ENCODE measurements at regions not wholly inside any gene's neighbourhood (a gene's known extent, or its start where the extent isn't known, plus 50 kb on each side); places are given as distances from the start of the nearest gene placed in this dataset.
"Not testable (repeated sequence)": the region's sequence is repeated elsewhere in the genome, so short reads cannot be mapped to it uniquely, and the experiment has no call there.

DNA sequence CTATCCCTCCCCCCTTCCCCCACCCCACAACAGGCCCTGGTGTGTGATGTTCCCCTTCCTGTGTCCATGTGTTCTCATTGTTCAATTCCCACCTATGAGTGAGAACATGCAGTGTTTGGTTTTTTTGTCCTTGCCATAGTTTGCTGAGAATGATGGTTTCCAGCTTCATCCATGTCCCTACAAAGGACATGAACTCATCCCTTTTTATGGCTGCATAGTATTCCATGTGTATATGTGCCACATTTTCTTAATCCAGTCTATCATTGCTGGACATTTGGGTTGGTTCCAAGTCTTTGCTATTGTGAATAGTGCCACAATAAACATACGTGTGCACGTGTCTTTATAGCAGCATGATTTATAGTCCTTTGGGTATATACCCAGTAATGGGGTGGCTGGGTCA lies 52.3 kb upstream of the MAN1A2 start:
- H3K4me1 ChIP-seq, result peaks cover 18% of the 10 kb centered on the region
- H3K27ac ChIP-seq; H3K9me3 ChIP-seq (replicated peaks); H3K27me3 ChIP-seq; DNase-seq; H3K4me3 ChIP-seq; H3K36me3 ChIP-seq: not testable (repeated sequence)

DNA sequence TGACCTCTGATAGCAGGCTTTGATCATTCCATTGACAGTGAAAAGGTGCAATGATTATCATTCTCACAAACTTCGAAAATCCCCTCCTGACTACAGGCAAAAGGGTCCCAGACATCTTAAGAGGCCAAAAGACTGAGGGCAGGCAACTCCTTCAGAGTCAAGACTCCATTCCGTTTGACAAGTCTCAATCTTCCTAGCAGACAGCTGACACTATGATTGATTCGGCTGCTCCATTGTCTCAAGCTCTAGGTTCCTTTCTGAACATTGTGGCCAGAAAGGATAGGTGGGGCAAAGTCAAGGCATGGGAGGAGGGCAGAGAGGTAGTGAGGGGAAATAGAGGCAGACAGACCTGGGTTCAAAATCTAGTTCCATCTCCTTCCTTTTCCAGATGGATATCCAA lies 53.7 kb upstream of the MAN1A2 start:
- DNase-seq, result no peak
- peaks cover 10% of the 10 kb centered on the region for H3K4me1 ChIP-seq
- H3K27ac ChIP-seq, result no peak overlapping the region
- 0 out of 2 replicates have a peak, but pooled peaks cover 7% of the 10 kb centered on the region for H3K9me3 ChIP-seq (replicated peaks)
- H3K4me3 ChIP-seq, result no peak overlapping the region
- H3K36me3 ChIP-seq, result no peaks in the 10 kb centered on the region
- no peaks in the 10 kb centered on the region for H3K27me3 ChIP-seq

DNA sequence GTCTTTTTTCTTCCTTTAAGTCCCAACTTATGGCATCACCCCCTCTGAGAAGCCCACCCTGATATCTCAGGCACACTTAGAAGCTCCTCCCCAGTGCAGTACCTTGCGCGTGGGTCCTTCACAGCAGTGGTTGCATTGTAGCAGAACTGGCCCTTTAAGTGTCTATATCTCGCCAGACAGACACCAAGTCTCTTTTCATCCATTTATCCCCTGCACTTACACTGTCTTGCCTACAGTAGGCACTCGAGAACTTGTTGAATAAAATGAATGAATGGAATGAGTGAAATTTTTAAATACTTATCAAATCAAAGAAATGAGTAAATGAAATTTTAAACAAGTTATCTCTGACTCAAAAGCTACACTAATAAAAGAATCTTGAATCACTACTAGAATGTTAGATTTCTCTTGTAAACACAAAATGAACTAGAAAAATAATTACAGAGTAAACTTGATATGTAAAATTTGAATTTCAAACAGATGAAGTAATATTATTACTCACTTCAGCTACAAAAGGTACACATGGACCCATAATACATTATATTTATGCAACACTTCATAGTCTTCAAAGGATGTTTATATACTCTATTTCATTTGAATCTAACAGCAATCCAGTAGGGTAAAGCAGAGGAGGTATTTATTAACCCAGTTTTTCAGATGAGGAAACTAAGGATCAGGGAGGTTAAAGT lies 54.7 kb upstream of the MAN1A2 start:
- DNase-seq, result no peak
- Histone ChIP-seq H3K27me3 (no peaks in the 10 kb centered on the region), H3K27ac (no peak overlapping the region), H3K4me3 (no peak overlapping the region), H3K4me1 (peaks cover 5% of the 10 kb centered on the region; the same call in 1 of the 2 replicates), H3K36me3 (no peaks in the 10 kb centered on the region), H3K9me3 (replicated peaks) (0 out of 2 replicates have a peak, but pooled peaks cover 7% of the 10 kb centered on the region)

DNA sequence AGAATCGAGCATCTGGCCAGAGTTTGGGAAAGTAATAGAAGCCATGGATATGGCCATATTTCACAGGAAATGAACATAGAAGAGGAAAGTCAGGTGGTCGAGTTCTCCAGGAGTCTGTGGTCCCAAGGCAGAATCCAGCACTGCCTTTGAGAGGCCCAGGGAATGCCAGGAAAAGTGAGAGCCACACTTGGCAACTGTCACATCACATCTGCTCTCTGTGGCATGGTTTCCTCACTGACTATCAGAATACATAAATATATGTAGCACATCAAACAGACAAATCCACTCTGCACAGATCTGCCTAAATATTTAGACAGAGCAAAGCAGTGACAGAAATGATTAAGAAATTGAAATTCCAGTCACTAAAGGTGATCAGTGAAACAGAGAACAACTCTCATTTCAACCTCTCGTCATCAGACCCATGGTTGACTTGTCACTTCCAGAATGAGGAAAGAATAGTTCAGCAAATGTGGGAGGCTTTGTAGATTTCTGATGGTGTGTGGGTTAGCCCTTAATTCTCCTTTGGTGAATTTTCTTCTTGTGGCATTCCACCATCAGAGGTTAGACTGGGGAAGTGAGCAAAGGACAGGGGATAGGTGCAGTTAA lies 58.8 kb upstream of the MAN1A2 start:
- Histone ChIP-seq H3K27ac (no peak overlapping the region), H3K4me1 (peaks cover 8% of the 10 kb centered on the region), H3K4me3 (no peak overlapping the region), H3K9me3 (replicated peaks) (0 out of 2 replicates have a peak, but pooled peaks cover 11% of the 10 kb centered on the region), H3K36me3 (no peaks in the 10 kb centered on the region), H3K27me3 (no peaks in the 10 kb centered on the region)
- DNase-seq, result no peak

DNA sequence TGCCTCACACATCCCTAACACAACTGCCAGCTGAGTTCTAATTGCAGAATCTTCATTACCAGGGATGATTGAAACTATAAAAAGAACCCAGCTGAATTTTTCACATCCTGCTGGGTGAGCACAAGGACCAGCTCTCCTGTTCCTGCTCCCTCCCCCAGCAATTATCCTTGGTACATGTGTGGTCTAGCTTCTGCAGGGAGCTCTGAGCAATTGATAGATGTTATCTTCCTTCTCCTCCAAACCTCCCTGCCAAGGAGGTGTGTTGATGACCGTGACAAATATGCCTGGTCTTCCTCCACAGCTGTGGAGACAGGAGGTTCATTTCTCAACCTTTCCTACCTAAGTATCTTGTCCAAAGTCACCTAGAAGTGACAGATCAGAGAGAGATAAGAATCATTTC lies 65.3 kb upstream of the MAN1A2 start:
- no peaks in the 10 kb centered on the region for H3K27me3 ChIP-seq
- 0 out of 2 replicates have a peak, but pooled peaks cover 4% of the 10 kb centered on the region for H3K9me3 ChIP-seq (replicated peaks)
- H3K4me1 ChIP-seq, result peaks cover 28% of the 10 kb centered on the region
- H3K36me3 ChIP-seq, result no peaks in the 10 kb centered on the region
- no peak overlapping the region for H3K4me3 ChIP-seq
- DNase-seq, result peak; percentile 86 to 94
- H3K27ac ChIP-seq, result peak overlapping the region; percentile 79

DNA sequence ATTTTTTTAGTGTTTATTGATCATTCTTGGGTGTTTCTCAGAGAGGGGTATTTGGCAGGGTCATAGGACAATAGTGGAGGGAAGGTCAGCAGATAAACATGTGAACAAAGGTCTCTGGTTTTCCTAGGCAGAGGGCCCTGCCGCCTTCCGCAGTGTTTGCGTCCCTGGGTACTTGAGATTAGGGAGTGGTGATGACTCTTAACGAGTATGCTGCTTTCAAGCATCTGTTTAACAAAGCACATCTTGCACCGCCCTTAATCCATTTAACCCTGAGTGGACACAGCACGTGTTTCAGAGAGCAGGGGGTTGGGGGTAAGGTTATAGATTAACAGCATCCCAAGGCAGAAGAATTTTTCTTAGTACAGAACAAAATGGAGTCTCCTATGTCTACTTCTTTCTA lies 67.1 kb upstream of the MAN1A2 start:
- not testable (repeated sequence) for DNase-seq; H3K27me3 ChIP-seq; H3K27ac ChIP-seq; H3K9me3 ChIP-seq (replicated peaks); H3K36me3 ChIP-seq; H3K4me3 ChIP-seq
- H3K4me1 ChIP-seq, result peaks cover 28% of the 10 kb centered on the region

DNA sequence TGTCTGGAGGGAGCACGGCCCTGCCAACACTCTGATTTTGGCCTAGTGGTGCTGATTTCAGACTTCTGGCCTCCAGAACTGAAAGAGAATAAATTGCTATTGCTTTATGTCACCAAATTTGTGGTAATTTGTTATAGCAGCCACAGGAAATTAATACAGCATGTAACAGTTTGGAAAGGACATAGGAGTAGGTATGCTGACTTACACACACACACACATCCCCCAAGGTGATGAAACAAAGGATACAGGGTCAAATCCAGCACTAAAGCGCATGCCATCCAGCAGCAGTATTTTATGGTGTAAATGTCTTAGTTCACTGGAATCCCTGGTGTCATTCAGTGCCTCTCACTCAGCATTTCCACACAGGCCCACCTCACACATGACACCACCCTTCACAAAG lies 72.2 kb upstream of the MAN1A2 start:
- Histone ChIP-seq H3K9me3 (replicated peaks) (no peaks in the 10 kb centered on the region), H3K27ac (no peak overlapping the region), H3K4me3 (no peak overlapping the region), H3K4me1 (no peaks in the 10 kb centered on the region), H3K27me3 (no peaks in the 10 kb centered on the region), H3K36me3 (no peaks in the 10 kb centered on the region)
- DNase-seq, result no peak

DNA sequence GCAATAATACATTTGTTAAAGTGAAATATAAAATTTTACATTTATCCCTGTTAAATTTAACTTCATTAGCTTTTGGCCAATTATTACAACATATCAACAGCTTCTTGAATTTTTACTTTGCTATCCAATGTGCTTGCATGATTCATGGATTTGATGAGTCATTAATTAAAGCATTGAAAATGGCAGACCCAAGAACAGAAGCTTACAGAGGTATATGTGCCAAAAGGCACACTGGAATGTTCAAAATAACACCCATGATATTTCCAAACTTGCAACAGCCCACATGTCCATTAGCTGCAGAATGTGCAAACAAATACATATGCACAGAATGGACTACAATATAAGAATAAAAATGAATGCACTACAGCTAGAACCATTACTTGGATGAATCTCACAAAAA lies 76.4 kb upstream of the MAN1A2 start:
- H3K4me1 ChIP-seq, result no peaks in the 10 kb centered on the region
- H3K4me3 ChIP-seq, result no peak overlapping the region
- no peak overlapping the region for H3K27ac ChIP-seq
- H3K36me3 ChIP-seq, result no peaks in the 10 kb centered on the region
- DNase-seq, result no peak
- H3K9me3 ChIP-seq (replicated peaks), result no peaks in the 10 kb centered on the region
- no peaks in the 10 kb centered on the region for H3K27me3 ChIP-seq

DNA sequence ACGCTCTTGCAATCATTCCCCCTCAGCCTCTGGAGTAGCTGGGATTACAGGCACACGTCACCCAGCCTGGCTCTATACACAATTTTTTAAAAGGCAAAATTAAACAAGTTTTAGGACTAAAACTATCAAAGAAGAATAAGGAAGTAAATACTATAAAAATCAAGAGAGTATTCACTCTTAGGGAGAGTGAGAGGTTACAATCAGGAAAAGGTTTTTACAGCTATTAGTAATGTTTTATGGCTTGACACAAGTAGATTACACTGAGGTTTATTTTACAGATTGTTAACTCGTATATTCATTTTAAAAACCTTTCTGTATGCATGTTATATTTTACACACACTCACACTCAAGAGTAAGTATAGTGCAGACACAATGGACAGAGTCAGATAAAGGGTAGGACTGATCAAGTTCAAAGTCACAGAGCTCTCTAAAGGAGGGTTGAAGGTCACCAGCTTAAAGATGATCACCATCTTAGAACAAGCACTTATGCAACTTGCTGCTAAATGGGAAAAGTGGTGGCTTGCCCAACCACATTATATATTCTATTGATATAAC lies 77.9 kb upstream of the MAN1A2 start:
- no peaks in the 10 kb centered on the region for H3K9me3 ChIP-seq (replicated peaks)
- no peak overlapping the region for H3K4me3 ChIP-seq

DNA sequence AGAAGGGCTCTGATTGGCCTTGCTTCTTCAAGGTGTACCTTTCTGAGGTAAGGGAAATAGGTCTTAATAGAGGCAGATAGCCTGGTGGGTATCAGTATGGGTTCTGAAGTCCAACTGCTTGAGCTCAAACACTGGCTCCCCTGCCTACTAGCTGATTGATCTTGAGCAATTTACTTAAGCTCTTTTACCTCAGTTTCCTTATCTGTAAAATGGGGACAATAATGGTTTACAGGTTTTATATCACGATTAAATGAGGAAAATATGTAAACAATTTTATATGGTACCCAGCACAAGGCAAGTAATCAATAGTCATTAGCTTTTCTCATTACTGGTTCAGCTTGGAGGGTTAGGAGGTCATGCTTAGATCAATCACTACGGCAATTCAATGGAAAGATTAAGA lies 75.8 kb upstream of the VTCN1 start:
- no peaks in the 10 kb centered on the region for H3K27me3 ChIP-seq
- H3K4me3 ChIP-seq, result no peak overlapping the region
- H3K27ac ChIP-seq, result no peak overlapping the region
- DNase-seq, result no peak
- H3K9me3 ChIP-seq (replicated peaks), result no peaks in the 10 kb centered on the region
- no peaks in the 10 kb centered on the region for H3K36me3 ChIP-seq
- 0 out of 2 replicates have a peak, but pooled peaks cover 2% of the 10 kb centered on the region for H3K4me1 ChIP-seq

More for the DNA sequence above, 77.9 kb upstream of the MAN1A2 start:
- Histone ChIP-seq H3K27ac (no peak overlapping the region), H3K4me1 (0 out of 2 replicates have a peak, but pooled peaks cover 1% of the 10 kb centered on the region), H3K36me3 (no peaks in the 10 kb centered on the region), H3K27me3 (no peaks in the 10 kb centered on the region)
- no peak for DNase-seq

DNA sequence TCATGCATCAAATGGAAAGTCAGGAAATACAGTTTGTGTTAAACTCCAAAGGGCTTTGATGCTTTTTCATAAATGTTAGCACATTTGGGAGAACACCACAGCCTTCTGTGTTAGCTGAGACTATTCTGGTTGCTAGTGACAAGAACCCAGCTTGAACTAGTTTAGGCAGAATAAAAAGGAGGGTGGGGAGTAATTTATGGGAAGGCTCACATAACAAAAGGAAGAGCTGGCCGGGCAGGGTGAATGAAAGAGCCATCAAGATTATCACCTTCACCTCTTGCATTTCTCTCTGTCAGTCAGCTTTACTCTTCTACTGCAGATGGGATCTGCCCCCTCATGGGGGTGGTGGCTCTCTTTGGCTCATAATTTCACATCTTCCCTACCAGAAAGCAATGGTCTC lies 75.4 kb upstream of the VTCN1 start:
- H3K36me3 ChIP-seq, result no peaks in the 10 kb centered on the region
- DNase-seq, result no peak

DNA sequence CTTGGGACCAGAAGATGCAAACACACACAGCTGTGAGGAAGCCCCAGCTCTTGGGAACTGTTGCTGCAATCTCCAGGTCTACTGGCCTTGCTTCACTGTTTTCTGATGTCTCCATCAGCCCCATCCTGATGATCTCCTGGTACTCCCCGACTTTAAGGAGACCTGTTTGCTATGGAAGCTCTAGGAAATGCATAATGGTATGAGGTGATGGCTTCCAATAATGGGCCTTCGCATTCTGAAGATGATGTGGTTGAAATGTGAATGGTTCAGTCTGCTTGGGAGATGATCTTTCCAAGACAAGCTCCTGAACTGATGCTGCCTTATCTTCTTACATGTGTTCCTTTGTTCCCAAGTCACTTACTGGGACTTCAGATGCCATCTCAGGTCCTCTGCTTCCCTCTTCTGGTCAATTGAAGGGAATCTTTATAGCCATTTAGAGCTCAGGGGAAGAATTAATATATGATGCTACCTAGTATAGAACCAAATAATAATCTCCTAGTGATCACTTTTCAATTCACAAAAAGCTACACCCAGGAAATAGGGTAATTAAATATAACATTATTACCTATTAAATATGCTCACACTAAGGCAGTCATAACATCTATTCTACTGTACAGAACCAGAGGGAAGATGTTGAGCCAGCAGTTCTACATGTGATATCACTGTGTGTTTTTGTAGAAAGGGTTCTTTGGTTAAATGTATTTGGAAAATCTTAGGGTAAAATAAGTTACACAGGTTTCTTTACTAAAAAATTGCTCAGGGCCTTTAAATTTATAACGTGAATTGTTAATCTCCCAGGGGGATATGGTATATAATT lies 73.9 kb upstream of the VTCN1 start:
- no peak overlapping the region for H3K27ac ChIP-seq
- H3K4me3 ChIP-seq, result no peak overlapping the region
- H3K36me3 ChIP-seq, result no peaks in the 10 kb centered on the region
- peak; percentile 50 to 91 for DNase-seq
- H3K9me3 ChIP-seq (replicated peaks), result no peaks in the 10 kb centered on the region
- 0 out of 2 replicates have a peak, but pooled peaks cover 2% of the 10 kb centered on the region for H3K4me1 ChIP-seq
- no peaks in the 10 kb centered on the region for H3K27me3 ChIP-seq

More for the DNA sequence above, 75.4 kb upstream of the VTCN1 start:
- H3K9me3 ChIP-seq (replicated peaks), result no peaks in the 10 kb centered on the region
- no peaks in the 10 kb centered on the region for H3K27me3 ChIP-seq
- 0 out of 2 replicates have a peak, but pooled peaks cover 2% of the 10 kb centered on the region for H3K4me1 ChIP-seq
- H3K27ac ChIP-seq, result no peak overlapping the region
- H3K4me3 ChIP-seq, result no peak overlapping the region

DNA sequence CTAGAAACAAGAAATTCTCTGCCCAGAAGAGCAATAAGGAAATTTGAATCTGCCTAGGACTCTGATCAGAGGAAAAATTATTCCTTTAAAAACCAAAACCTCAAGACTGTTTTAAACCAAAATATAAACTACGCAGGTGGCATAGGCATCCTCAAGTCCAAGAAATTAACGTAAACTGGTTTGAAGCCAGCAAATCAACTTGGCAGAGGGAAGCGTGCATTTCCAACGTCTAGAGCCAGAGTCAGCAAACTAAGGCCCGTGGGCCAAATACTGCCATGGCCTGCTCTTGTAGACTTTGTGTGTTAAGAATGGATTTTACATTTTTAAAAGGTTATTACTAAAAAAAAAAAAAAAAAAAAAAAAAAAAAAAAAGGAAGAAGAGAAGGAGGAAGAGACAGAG lies 67.8 kb upstream of the VTCN1 start:
- Histone ChIP-seq H3K36me3 (no peaks in the 10 kb centered on the region), H3K4me1 (no peaks in the 10 kb centered on the region), H3K9me3 (replicated peaks) (no peaks in the 10 kb centered on the region), H3K27me3 (no peaks in the 10 kb centered on the region), H3K4me3 (no peak overlapping the region), H3K27ac (no peak overlapping the region)
- no peak for DNase-seq

DNA sequence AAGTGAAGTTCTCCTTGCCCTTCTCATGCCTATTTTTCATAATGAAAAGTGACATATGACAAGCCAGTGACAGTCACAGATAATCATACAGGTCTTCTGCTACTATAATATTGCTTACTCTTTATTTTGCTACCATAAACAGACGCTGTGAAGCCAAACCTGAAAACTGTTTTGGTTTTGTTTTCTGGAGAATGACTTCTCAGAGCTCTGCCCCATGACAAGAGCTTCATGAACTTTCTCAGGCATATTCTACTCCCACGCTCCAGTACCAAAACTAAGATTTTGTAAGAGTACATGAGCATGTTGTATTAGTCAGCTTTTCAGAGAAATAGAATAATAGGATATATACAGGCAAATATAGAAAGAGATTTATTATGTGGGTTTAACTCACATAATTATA lies 64.3 kb upstream of the VTCN1 start:
- Histone ChIP-seq H3K27ac (no peak overlapping the region), H3K27me3 (no peaks in the 10 kb centered on the region), H3K4me1 (no peaks in the 10 kb centered on the region), H3K36me3 (no peaks in the 10 kb centered on the region), H3K9me3 (replicated peaks) (no peaks in the 10 kb centered on the region), H3K4me3 (no peak overlapping the region)
- no peak for DNase-seq

DNA sequence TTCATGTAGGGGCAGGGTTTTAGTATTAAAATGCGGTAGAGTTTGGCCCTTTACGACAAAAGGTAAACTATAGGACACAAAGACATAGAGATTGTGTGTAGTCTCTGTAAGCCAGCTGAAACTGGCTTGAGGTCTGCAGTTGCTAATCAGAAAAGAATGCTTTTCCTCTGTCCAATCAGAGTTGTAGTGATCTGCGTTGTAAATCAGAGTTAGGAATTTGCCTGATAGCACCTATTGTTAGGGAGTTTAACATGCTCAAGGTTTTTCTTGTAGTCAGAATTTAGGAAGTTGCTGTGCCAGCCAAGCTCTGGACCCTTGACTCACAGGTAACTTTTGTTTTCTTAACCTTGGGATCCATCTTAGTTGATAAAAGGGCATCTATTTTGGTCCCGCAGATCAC lies 61.2 kb upstream of the VTCN1 start:
- no peaks in the 10 kb centered on the region for H3K4me1 ChIP-seq
- no peaks in the 10 kb centered on the region for H3K36me3 ChIP-seq
- H3K27me3 ChIP-seq, result no peaks in the 10 kb centered on the region
- DNase-seq, result no peak
- H3K9me3 ChIP-seq (replicated peaks), result no peaks in the 10 kb centered on the region
- no peak overlapping the region for H3K27ac ChIP-seq
- no peak overlapping the region for H3K4me3 ChIP-seq
